GM12872 (cell line): ENCODE measurements at regions not wholly inside any gene's neighbourhood (a gene's known extent, or its start where the extent isn't known, plus 50 kb on each side); places are given as distances from the start of the nearest gene placed in this dataset.

Experiments
- CTCF ChIP-seq: IDR thresholded peaks from 3 replicates; pipeline ENCODE4 v1.5.1; 2011; ENCODE audit warnings: low read depth, mild to moderate bottlenecking, low read length, moderate library complexity; ENCODE audit not compliant: insufficient read depth

GRCh38 chr10:24115403-24115802 lies 93.5 kb upstream of the KIAA1217 start:
- TF ChIP-seq CTCF: no peak

- no peak for TF ChIP-seq CTCF
These were observed 90.7 kb upstream of the KIAA1217 start for GRCh38 chr10:24118246-24118645.

- no peak for TF ChIP-seq CTCF
These were observed 89.0 kb upstream of the KIAA1217 start for GRCh38 chr10:24119896-24120295.

- TF ChIP-seq CTCF: no peak
These were observed 88.3 kb upstream of the KIAA1217 start for GRCh38 chr10:24120646-24121045.

- TF ChIP-seq CTCF: no peak
These were observed 81.4 kb upstream of the KIAA1217 start for GRCh38 chr10:24127516-24127915.

- no peak for TF ChIP-seq CTCF
These were observed 80.7 kb upstream of the KIAA1217 start for GRCh38 chr10:24128066-24128730.

- no peak for TF ChIP-seq CTCF
These were observed 76.2 kb upstream of the KIAA1217 start for GRCh38 chr10:24132741-24133140.
